ENCODE measurements at regions not wholly inside any gene's neighbourhood (a gene's known extent, or its start where the extent isn't known, plus 50 kb on each side); places are given as distances from the start of the nearest gene placed in this dataset.
"Not testable (repeated sequence)": the region's sequence is repeated elsewhere in the genome, so short reads cannot be mapped to it uniquely, and the experiment has no call there.

GRCh38 chr14:105896206-105896605, 369.8 kb downstream of the TMEM121 start:
- TF ChIP-seq, protein P1, sequence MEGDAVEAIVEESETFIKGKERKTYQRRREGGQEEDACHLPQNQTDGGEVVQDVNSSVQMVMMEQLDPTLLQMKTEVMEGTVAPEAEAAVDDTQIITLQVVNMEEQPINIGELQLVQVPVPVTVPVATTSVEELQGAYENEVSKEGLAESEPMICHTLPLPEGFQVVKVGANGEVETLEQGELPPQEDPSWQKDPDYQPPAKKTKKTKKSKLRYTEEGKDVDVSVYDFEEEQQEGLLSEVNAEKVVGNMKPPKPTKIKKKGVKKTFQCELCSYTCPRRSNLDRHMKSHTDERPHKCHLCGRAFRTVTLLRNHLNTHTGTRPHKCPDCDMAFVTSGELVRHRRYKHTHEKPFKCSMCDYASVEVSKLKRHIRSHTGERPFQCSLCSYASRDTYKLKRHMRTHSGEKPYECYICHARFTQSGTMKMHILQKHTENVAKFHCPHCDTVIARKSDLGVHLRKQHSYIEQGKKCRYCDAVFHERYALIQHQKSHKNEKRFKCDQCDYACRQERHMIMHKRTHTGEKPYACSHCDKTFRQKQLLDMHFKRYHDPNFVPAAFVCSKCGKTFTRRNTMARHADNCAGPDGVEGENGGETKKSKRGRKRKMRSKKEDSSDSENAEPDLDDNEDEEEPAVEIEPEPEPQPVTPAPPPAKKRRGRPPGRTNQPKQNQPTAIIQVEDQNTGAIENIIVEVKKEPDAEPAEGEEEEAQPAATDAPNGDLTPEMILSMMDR (conservative IDR thresholded peaks at IDR 0.05 in 1 of 2, IDR thresholded peaks at IDR 0.05 in 1 of 2; ENCODE audit: low read depth in 1 of 2, low read length in 2 of 2): not testable (repeated sequence)
- not testable (repeated sequence) for TF ChIP-seq EZH2 (IDR thresholded peaks at IDR 0.05; ENCODE audit: low read length, missing control alignments)
